Breast epithelium (tissue), 4 donors: ENCODE measurements at regions not wholly inside any gene's neighbourhood (a gene's known extent, or its start where the extent isn't known, plus 50 kb on each side); places are given as distances from the start of the nearest gene placed in this dataset.

Source experiments
- DNase-seq, 2 donors: peaks; one replicate each; pipeline ENCODE4 v3.0.0-alpha.2; 2019; ENCODE audit warnings: low spot score in 2 of 2
- H3K27ac ChIP-seq, 2 donors: fragments of 200-600 bp; sonication (generic) in 1 of 2; one replicate each; pipeline ENCODE4 v1.5.1; 2016 to 2019; ENCODE audit warnings: mild to moderate bottlenecking in 1 of 2
- H3K27me3 ChIP-seq, 2 donors: fragments of 200-600 bp; sonication (generic) in 1 of 2; one replicate each; pipeline versions ENCODE4 v1.5.1 to v1.6.0; 2017 to 2019; ENCODE audit warnings: control low read depth in 1 of 2, mild to moderate bottlenecking in 1 of 2
- H3K36me3 ChIP-seq: fragments of 200-600 bp; one replicate; pipeline ENCODE4 v1.5.1; 2019
- H3K4me1 ChIP-seq, 2 donors: fragments of 200-600 bp; sonication (generic); one replicate each; pipeline ENCODE4 v1.5.1; 2016 to 2019; ENCODE audit warnings: control low read depth in 1 of 2
- H3K4me3 ChIP-seq, 3 donors: fragments of 200-600 bp; sonication (generic); 1 replicate in 2 of 3; 2 replicates in 1 of 3; pipeline ENCODE4 v1.5.1; 2016 to 2019; ENCODE audit warnings: mild to moderate bottlenecking in 3 of 3, moderate library complexity in 2 of 3
- H3K9me3 ChIP-seq, 2 donors: fragments of 200-600 bp; sonication (generic) in 1 of 2; one replicate each; pipeline ENCODE4 v1.5.1; 2016 to 2019; ENCODE audit warnings: control low read depth in 1 of 2
- POLR2A ChIP-seq: fragments of 450-650 bp; IDR thresholded peaks from one replicate; pipeline ENCODE4 v1.6.1; 2016; ENCODE audit warnings: antibody characterized with exemption, mild to moderate bottlenecking, moderate library complexity
- POLR2AphosphoS5 ChIP-seq, 3 donors: sonication (generic); formaldehyde crosslinking; IDR thresholded peaks; one replicate each; pipeline ENCODE4 v1.6.1; 2017; ENCODE audit warnings: antibody characterized with exemption in 3 of 3
- intact Hi-C: fragments of 100-400 bp; cut with DNase I; formaldehyde crosslinking; loops from one replicate; pipeline ENCODE4 v1.15.1; 2023; ENCODE audit warnings: low total_unique reads
- TF ChIP-seq, protein P1 (sequence below), 3 donors: fragments of 450-650 bp; IDR thresholded peaks; one replicate each; pipeline ENCODE4 v1.5.1; 2016 to 2017; ENCODE audit warnings: antibody characterized with exemption in 3 of 3, mild to moderate bottlenecking in 3 of 3, moderate library complexity in 3 of 3

DNA sequence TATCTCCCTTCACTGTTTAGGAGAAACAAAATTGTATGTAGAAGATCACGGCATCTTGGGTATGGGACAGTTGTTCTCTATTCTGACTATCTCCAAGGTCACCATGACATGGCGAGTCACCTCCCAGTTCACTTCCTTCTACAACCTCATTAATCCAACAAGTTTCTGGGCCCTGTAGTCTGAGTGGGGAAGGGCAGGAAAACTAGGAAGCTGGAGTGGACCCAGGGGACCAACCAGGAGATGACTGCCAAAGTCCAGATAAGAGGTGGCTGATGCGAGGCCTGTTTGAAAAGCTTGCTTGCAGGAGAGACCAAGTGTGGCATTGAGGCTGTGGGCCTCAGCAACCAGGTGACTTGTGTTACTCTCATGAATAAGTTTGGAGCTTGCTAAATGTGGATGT, 584.9 kb downstream of the TNS3 start:
- TF ChIP-seq POLR2AphosphoS5 (IDR thresholded peaks at IDR 0.05) (no peak), POLR2A (no peak)
- intact Hi-C loops, result no loop called here
- H3K27me3 ChIP-seq, result no peaks in the 10 kb centered on the region
- H3K9me3 ChIP-seq, result no peaks in the 10 kb centered on the region
- no peaks in the 10 kb centered on the region for H3K36me3 ChIP-seq
- no peaks in the 10 kb centered on the region for H3K4me1 ChIP-seq
- no peak overlapping the region for H3K4me3 ChIP-seq
- H3K27ac ChIP-seq, result no peak overlapping the region
- DNase-seq, result no peak

DNA sequence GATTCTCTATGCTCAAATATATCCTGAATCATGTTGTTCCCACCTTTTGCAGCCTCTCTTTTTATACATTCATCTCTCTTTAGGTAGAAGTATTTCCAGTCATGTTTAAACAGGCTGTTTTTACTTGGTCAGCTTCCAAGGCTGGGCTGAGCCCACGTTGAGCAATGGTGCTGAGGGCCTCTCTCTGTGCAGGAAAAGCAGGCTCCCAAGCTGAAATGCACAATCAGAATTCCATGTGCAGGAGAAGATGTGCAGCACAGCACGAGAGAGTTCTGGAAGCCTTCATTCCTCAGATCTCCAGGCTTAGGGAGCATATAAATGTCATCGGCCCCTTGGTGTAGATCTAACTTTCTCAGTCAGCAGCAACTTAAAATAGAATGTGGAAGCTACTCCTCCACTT, 588.5 kb downstream of the TNS3 start:
- no peak overlapping the region for H3K4me3 ChIP-seq
- no peaks in the 10 kb centered on the region for H3K27me3 ChIP-seq
- H3K36me3 ChIP-seq, result no peaks in the 10 kb centered on the region
- no peak for DNase-seq
- intact Hi-C loops, result no loop called here
- no peaks in the 10 kb centered on the region for H3K9me3 ChIP-seq
- H3K27ac ChIP-seq, result no peak overlapping the region
- no peaks in the 10 kb centered on the region for H3K4me1 ChIP-seq
- TF ChIP-seq POLR2AphosphoS5 (IDR thresholded peaks at IDR 0.05), result no peak
- no peak for TF ChIP-seq POLR2A
- TF ChIP-seq, protein P1, sequence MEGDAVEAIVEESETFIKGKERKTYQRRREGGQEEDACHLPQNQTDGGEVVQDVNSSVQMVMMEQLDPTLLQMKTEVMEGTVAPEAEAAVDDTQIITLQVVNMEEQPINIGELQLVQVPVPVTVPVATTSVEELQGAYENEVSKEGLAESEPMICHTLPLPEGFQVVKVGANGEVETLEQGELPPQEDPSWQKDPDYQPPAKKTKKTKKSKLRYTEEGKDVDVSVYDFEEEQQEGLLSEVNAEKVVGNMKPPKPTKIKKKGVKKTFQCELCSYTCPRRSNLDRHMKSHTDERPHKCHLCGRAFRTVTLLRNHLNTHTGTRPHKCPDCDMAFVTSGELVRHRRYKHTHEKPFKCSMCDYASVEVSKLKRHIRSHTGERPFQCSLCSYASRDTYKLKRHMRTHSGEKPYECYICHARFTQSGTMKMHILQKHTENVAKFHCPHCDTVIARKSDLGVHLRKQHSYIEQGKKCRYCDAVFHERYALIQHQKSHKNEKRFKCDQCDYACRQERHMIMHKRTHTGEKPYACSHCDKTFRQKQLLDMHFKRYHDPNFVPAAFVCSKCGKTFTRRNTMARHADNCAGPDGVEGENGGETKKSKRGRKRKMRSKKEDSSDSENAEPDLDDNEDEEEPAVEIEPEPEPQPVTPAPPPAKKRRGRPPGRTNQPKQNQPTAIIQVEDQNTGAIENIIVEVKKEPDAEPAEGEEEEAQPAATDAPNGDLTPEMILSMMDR (IDR thresholded peaks at IDR 0.05), result no peak

DNA sequence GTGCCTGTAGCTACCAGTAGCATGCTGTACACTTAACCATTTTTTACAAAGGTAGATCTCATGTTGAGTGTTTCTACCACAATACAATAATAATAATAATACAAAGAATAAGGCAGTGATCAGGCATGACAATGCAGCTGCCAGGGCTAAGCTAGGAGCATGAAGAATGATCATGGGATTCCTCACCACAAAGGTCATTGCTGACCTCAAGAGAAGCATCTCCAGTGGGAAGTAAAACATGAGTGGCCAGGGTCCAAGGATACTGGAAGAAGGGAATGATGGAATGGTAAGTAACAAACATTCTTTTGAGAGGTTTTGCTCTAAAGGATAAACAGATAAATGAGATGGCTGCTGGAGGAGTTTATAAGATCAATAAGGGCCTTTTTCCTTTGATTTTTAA, 591.1 kb downstream of the TNS3 start:
- Histone ChIP-seq H3K9me3 (no peaks in the 10 kb centered on the region), H3K27me3 (no peaks in the 10 kb centered on the region), H3K4me3 (no peak overlapping the region), H3K4me1 (no peaks in the 10 kb centered on the region), H3K27ac (no peak overlapping the region), H3K36me3 (no peaks in the 10 kb centered on the region)
- DNase-seq, result no peak
- TF ChIP-seq POLR2AphosphoS5 (IDR thresholded peaks at IDR 0.05), result no peak
- TF ChIP-seq, protein P1 (IDR thresholded peaks at IDR 0.05), result no peak
- TF ChIP-seq POLR2A, result no peak
- intact Hi-C loops, result no loop called here

DNA sequence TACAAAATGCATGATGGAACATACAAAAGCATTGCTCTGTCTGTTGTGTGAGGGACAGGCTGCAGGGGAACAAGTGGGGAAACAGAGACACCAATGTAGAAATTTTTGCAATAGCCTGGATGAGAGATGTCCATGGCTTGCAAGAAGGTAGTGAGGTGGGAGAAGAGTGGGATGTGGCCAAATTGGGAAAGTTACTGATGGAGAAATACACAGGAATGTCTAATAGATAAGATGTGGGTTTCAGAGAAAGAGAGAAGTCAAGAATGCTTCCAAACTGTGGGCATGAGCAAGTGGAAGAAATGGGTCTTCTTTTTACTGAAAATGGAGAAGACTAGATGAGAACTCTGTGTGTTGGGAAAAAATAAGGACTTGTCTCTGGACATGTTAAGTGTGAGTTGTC, 592.7 kb downstream of the TNS3 start:
- intact Hi-C loops, result no loop called here
- Histone ChIP-seq H3K27me3 (no peaks in the 10 kb centered on the region), H3K36me3 (no peaks in the 10 kb centered on the region), H3K4me3 (no peak overlapping the region), H3K4me1 (no peaks in the 10 kb centered on the region), H3K9me3 (no peaks in the 10 kb centered on the region), H3K27ac (no peak overlapping the region)
- DNase-seq, result no peak
- TF ChIP-seq POLR2A (no peak), POLR2AphosphoS5 (IDR thresholded peaks at IDR 0.05) (no peak)
- TF ChIP-seq, protein P1 (IDR thresholded peaks at IDR 0.05), result no peak

DNA sequence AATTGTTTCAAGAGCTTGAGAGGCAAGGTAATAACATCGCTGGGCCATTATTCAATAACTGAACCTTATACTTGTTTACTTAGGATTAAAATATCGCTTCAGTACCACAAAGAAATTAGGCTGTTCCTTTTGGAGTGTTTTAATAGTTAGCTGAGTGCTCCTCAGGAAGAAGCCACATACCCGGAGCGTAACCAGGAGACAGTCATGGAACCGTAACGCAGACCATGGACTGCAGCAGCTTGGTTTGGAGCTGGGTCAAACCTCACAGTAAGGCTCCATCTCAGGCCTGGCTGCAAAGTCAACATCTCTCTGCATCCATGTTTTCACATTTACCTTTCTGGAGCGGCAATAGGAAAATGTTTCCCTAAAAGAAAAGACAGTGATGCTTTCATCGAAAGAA, 599.0 kb downstream of the TNS3 start:
- Histone ChIP-seq H3K4me3 (no peak overlapping the region), H3K27ac (no peak overlapping the region)

More for the DNA sequence above, 599.0 kb downstream of the TNS3 start:
- intact Hi-C loops, result no loop called here
- Histone ChIP-seq H3K9me3 (no peaks in the 10 kb centered on the region), H3K36me3 (no peaks in the 10 kb centered on the region), H3K4me1 (no peaks in the 10 kb centered on the region), H3K27me3 (no peaks in the 10 kb centered on the region)
- no peak for DNase-seq
- no peak for TF ChIP-seq POLR2A
- no peak for TF ChIP-seq POLR2AphosphoS5 (IDR thresholded peaks at IDR 0.05)
- TF ChIP-seq, protein P1 (IDR thresholded peaks at IDR 0.05), result no peak
